ENCODE measurements at regions not wholly inside any gene's neighbourhood (a gene's known extent, or its start where the extent isn't known, plus 50 kb on each side); places are given as distances from the start of the nearest gene placed in this dataset.

DNA sequence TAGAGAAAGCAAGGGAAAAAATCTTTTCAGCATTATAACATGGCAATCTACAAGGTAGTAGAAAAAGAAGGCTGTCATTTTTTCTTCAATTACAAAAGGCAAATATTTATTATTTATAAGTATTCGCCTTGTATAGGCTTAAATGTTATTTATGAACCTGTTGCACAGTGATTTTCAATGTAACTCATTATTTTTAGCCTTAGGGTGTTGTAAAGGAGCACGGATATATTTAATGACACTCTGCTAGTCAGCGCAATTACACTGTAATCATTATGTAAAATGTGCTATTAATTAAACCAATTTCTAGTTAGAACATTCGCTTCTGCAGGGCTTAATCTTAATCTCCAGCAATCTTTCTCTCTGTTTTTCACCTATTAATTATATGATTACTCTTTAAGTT is 145.0 kb downstream of the ATG4C start:
- in situ Hi-C loops (cut with MboI; ENCODE audit: low pct_unique_long_range_greater_than_20kb, low sequenced_read_pairs, unreplicated experiment) = no loop called here
- DNase-seq (ENCODE audit: low spot score) = no peak
- TF ChIP-seq, protein P1, sequence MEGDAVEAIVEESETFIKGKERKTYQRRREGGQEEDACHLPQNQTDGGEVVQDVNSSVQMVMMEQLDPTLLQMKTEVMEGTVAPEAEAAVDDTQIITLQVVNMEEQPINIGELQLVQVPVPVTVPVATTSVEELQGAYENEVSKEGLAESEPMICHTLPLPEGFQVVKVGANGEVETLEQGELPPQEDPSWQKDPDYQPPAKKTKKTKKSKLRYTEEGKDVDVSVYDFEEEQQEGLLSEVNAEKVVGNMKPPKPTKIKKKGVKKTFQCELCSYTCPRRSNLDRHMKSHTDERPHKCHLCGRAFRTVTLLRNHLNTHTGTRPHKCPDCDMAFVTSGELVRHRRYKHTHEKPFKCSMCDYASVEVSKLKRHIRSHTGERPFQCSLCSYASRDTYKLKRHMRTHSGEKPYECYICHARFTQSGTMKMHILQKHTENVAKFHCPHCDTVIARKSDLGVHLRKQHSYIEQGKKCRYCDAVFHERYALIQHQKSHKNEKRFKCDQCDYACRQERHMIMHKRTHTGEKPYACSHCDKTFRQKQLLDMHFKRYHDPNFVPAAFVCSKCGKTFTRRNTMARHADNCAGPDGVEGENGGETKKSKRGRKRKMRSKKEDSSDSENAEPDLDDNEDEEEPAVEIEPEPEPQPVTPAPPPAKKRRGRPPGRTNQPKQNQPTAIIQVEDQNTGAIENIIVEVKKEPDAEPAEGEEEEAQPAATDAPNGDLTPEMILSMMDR (IDR thresholded peaks at IDR 0.05; ENCODE audit: extremely low read depth, insufficient read depth, missing control alignments) = no peak

DNA sequence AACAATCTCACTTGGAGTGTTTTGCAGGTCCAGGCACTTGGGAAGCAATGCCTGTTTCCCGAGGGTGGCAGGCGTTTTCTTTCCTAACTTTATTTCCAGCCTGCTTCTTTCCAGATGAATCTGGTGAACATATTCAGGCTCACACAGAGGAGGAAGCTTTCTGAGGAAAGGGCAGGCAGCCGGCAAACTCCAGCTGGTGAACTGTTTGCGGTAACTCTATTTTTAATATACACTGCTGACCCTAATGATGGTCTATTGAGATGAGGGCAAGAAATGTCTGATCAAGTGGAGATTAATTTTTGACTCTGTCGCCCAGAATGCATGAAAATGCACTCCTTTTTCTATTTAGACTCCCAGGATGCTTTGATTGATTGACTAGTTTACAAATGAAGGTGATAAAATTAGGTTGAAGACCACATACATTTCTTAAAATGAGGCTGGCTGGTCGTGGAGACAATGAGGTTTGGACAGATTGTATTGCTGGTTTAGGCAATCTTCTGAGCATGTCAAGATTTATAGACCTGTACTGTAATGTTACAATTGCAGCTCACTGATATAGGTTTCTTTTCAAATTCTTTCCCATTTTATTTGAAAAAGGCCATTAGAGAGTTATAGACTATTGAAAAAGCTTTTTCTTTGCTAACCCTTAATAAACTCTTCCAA is 153.8 kb downstream of the ATG4C start:
- in situ Hi-C loops (cut with MboI; ENCODE audit: low pct_unique_long_range_greater_than_20kb, low sequenced_read_pairs, unreplicated experiment) = no loop called here
- DNase-seq (ENCODE audit: low spot score) = no peak
- TF ChIP-seq, protein P1 (IDR thresholded peaks at IDR 0.05; ENCODE audit: extremely low read depth, insufficient read depth, missing control alignments) = no peak

DNA sequence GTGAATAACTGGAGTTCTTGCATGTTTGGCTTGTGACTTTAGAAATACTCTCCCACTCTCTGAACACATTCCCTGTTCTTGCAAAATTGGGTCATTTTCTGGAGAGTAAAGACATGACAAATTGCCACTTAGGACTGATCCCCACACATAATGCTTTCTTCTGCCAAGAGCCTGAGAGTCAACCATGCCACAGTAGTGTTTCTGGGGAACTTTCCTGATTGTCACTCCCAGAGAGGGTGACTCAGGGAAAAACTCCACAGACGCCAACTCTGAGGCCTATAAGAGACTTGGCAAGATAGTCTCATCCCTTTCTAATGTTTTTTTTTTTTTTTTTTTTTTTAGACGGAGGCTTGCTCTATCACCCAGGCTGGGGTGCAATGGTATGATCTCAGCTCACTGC is 157.8 kb downstream of the ATG4C start:
- in situ Hi-C loops (cut with MboI; ENCODE audit: low pct_unique_long_range_greater_than_20kb, low sequenced_read_pairs, unreplicated experiment) = no loop called here
- no peak for DNase-seq (ENCODE audit: low spot score)
- TF ChIP-seq, protein P1 (IDR thresholded peaks at IDR 0.05; ENCODE audit: extremely low read depth, insufficient read depth, missing control alignments) = no peak

DNA sequence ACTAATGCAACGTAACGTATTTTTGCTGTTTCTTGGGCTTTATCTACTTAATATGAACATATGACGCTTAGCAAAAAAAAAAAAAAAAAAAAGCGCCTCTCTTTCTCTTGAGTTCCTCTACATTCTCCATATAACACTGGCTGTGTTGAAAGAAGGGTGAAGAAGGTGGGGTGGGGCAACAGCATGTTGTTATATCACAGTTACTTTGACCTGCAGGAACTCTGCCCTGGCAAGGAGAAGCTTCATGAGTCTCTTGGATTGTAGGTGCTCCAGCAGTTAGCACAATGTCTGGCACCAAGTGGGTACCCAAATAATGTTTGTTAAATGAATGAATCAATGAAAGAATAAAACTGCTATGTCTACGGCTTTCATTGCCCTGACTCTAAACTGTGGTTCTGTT is 162.6 kb downstream of the ATG4C start:
- in situ Hi-C loops (cut with MboI; ENCODE audit: low pct_unique_long_range_greater_than_20kb, low sequenced_read_pairs, unreplicated experiment) = no loop called here
- DNase-seq (ENCODE audit: low spot score) = no peak

DNA sequence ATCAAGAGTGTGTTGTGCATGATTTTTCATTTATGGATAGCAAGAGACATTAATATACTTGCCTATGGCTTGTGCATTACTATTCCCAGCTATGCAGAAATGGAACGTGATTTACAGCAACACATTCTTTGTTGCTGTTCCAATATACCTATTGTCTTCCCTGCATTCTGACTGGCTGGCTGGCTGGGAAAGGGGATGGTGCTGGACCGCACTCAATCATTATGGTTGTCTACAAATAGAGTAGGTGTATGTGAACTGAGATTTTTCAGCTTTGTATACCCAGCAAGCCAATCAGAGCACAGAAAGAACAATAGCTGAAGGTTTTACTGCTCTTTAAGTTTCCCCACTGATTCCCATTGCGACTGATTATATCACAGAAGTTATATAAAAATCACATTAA is 167.5 kb downstream of the ATG4C start:
- in situ Hi-C loops (cut with MboI; ENCODE audit: low pct_unique_long_range_greater_than_20kb, low sequenced_read_pairs, unreplicated experiment) = no loop called here
- DNase-seq (ENCODE audit: low spot score) = no peak
- TF ChIP-seq, protein P1 (IDR thresholded peaks at IDR 0.05; ENCODE audit: extremely low read depth, insufficient read depth, missing control alignments) = no peak

More for the DNA sequence above, 162.6 kb downstream of the ATG4C start:
- TF ChIP-seq, protein P1 (IDR thresholded peaks at IDR 0.05; ENCODE audit: extremely low read depth, insufficient read depth, missing control alignments) = no peak

DNA sequence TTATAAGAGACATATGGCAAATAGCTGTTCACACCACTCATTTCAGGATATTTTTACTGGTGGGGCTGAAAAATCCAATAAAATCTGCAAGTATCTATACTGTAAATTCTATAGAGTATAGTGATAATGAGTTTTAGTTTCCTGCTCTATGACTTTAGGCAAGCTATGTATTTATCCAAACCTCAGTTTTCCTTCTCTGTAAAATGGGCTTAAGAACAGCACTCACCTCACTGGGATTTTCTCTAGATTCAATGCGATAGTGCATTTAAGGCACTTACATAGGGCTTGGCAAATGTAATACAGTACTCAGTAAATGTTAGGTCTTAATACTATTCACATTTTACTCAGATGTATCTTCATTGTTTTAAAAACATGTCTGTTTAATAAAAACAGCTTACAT is 168.7 kb downstream of the ATG4C start:
- no peak for DNase-seq (ENCODE audit: low spot score)
- in situ Hi-C loops (cut with MboI; ENCODE audit: low pct_unique_long_range_greater_than_20kb, low sequenced_read_pairs, unreplicated experiment) = no loop called here

More for the DNA sequence above, 168.7 kb downstream of the ATG4C start:
- TF ChIP-seq, protein P1 (IDR thresholded peaks at IDR 0.05; ENCODE audit: extremely low read depth, insufficient read depth, missing control alignments) = no peak

Data from GM13977 (cell line).